Gastrocnemius medialis (tissue), 4 donors: ENCODE measurements at regions not wholly inside any gene's neighbourhood (a gene's known extent, or its start where the extent isn't known, plus 50 kb on each side); places are given as distances from the start of the nearest gene placed in this dataset.

ENCODE experiments used
- ATAC-seq, 2 donors: fragments of 150-250 bp; one replicate each; pipeline ENCODE4 v1.9.1; 2016
- DNase-seq, 2 donors: peaks; one replicate each; pipeline ENCODE4 v3.0.0-alpha.2; 2019
- H3K27ac ChIP-seq, 4 donors: fragments of 200-600 bp; sonication (generic); 1 replicate in 1 of 4; 2 replicates in 3 of 4; pipeline ENCODE4 v1.5.1; 2016 to 2018; ENCODE audit warnings: mild to moderate bottlenecking in 2 of 4, moderate library complexity in 1 of 4
- H3K27me3 ChIP-seq, 3 donors: fragments of 200-600 bp; sonication (generic) in 2 of 3; 1 replicate in 1 of 3; 2 replicates in 2 of 3; pipeline versions ENCODE4 v1.5.1 to v1.6.0; 2016 to 2019; ENCODE audit warnings: mild to moderate bottlenecking in 1 of 3, moderate library complexity in 1 of 3
- H3K36me3 ChIP-seq, 2 donors: fragments of 200-600 bp; sonication (generic) in 1 of 2; one replicate each; pipeline ENCODE4 v1.5.1; 2017 to 2018
- H3K4me1 ChIP-seq, 2 donors: fragments of 200-600 bp; sonication (generic) in 1 of 2; one replicate each; pipeline ENCODE4 v1.5.1; 2016 to 2017; ENCODE audit warnings: mild to moderate bottlenecking in 2 of 2
- H3K4me3 ChIP-seq, 4 donors: fragments of 200-600 bp; sonication (generic) in 3 of 4; 1 replicate in 1 of 4; 2 replicates in 3 of 4; pipeline ENCODE4 v1.5.1; 2016 to 2019; ENCODE audit warnings: mild to moderate bottlenecking in 2 of 4
- H3K9me3 ChIP-seq, 3 donors: fragments of 200-600 bp; sonication (generic) in 2 of 3; 1 replicate in 1 of 3; 2 replicates in 2 of 3; pipeline ENCODE4 v1.5.1; 2016 to 2019
- CTCF ChIP-seq, 5 experiments: fragments of 450-650 bp in 3 of 5; fragments of 200-600 bp in 2 of 5; sonication (generic) in 2 of 5; IDR thresholded peaks in 4 of 5; conservative IDR thresholded peaks in 1 of 5; 1 replicate in 4 of 5; 2 replicates in 1 of 5; pipeline ENCODE4 v1.5.1; 2016 to 2019; ENCODE audit warnings: antibody characterized with exemption in 5 of 5, mild to moderate bottlenecking in 3 of 5, moderate library complexity in 3 of 5
- POLR2A ChIP-seq, 2 donors: fragments of 450-650 bp; IDR thresholded peaks; one replicate each; pipeline ENCODE4 v1.6.1; 2017; ENCODE audit warnings: antibody characterized with exemption in 2 of 2, mild to moderate bottlenecking in 2 of 2, moderate library complexity in 2 of 2
- in situ Hi-C, 4 donors: fragments of 200-750 bp; cut with MboI; loops; one replicate each; pipeline versions ENCODE4 v1.15.0 to v1.8.0; 2017; ENCODE audit warnings: low sequenced_read_pairs in 4 of 4
- intact Hi-C: fragments of 100-400 bp; cut with DNase I; formaldehyde crosslinking; loops from one replicate; pipeline ENCODE4 v1.15.1; 2023; ENCODE audit warnings: low total_unique reads

- Histone ChIP-seq H3K36me3 (no peaks in the 10 kb centered on the region), H3K4me3 (no peak overlapping the region), H3K9me3 (no peaks in the 10 kb centered on the region), H3K27ac (no peak overlapping the region), H3K4me1 (no peaks in the 10 kb centered on the region), H3K27me3 (no peaks in the 10 kb centered on the region)
- in situ Hi-C loops (no loop called here), intact Hi-C loops (no loop called here)
- ATAC-seq = no peak
- TF ChIP-seq POLR2A (IDR thresholded peaks at IDR 0.05) = no peak
- TF ChIP-seq CTCF (IDR thresholded peaks at IDR 0.05 in 4 of 5, conservative IDR thresholded peaks at IDR 0.05 in 1 of 5) = no peak
- DNase-seq = no peak
Observed at GRCh38 chr18:14919666-14920065, 171.7 kb downstream of the ANKRD30B start.

GRCh38 chr18:14921031-14921430 lies 173.1 kb downstream of the ANKRD30B start:
- H3K9me3 ChIP-seq = no peaks in the 10 kb centered on the region
- no peak overlapping the region for H3K4me3 ChIP-seq
- in situ Hi-C loops (no loop called here), intact Hi-C loops (no loop called here)
- ATAC-seq (no peak), DNase-seq (no peak)
- H3K27me3 ChIP-seq = no peaks in the 10 kb centered on the region
- H3K27ac ChIP-seq = no peak overlapping the region
- H3K4me1 ChIP-seq = no peaks in the 10 kb centered on the region
- TF ChIP-seq CTCF (IDR thresholded peaks at IDR 0.05 in 4 of 5, conservative IDR thresholded peaks at IDR 0.05 in 1 of 5) (no peak), POLR2A (IDR thresholded peaks at IDR 0.05) (no peak)
- H3K36me3 ChIP-seq = no peaks in the 10 kb centered on the region

GRCh38 chr18:14921547-14921946 lies 173.6 kb downstream of the ANKRD30B start:
- no peak overlapping the region for H3K27ac ChIP-seq
- intact Hi-C loops (no loop called here), in situ Hi-C loops (no loop called here)
- H3K27me3 ChIP-seq = no peaks in the 10 kb centered on the region
- no peak for ATAC-seq
- DNase-seq = no peak
- no peak overlapping the region for H3K4me3 ChIP-seq
- H3K4me1 ChIP-seq = no peaks in the 10 kb centered on the region
- TF ChIP-seq CTCF (IDR thresholded peaks at IDR 0.05 in 4 of 5, conservative IDR thresholded peaks at IDR 0.05 in 1 of 5) (no peak), POLR2A (IDR thresholded peaks at IDR 0.05) (no peak)
- no peaks in the 10 kb centered on the region for H3K36me3 ChIP-seq
- H3K9me3 ChIP-seq = no peaks in the 10 kb centered on the region

- H3K27me3 ChIP-seq = no peaks in the 10 kb centered on the region
- H3K36me3 ChIP-seq = no peaks in the 10 kb centered on the region
- in situ Hi-C loops (no loop called here), intact Hi-C loops (no loop called here)
- no peaks in the 10 kb centered on the region for H3K4me1 ChIP-seq
- H3K27ac ChIP-seq = no peak overlapping the region
- ATAC-seq (no peak), DNase-seq (no peak)
- no peak overlapping the region for H3K4me3 ChIP-seq
- no peaks in the 10 kb centered on the region for H3K9me3 ChIP-seq
- TF ChIP-seq POLR2A (IDR thresholded peaks at IDR 0.05) (no peak), CTCF (IDR thresholded peaks at IDR 0.05 in 4 of 5, conservative IDR thresholded peaks at IDR 0.05 in 1 of 5) (no peak)
Observed at GRCh38 chr18:14922031-14922430, 174.1 kb downstream of the ANKRD30B start.

GRCh38 chr18:14922965-14923565 lies 175.1 kb downstream of the ANKRD30B start:
- Histone ChIP-seq H3K27ac (no peak overlapping the region), H3K9me3 (no peaks in the 10 kb centered on the region), H3K4me3 (no peak overlapping the region), H3K4me1 (no peaks in the 10 kb centered on the region), H3K27me3 (no peaks in the 10 kb centered on the region), H3K36me3 (no peaks in the 10 kb centered on the region)
- TF ChIP-seq CTCF (IDR thresholded peaks at IDR 0.05 in 4 of 5, conservative IDR thresholded peaks at IDR 0.05 in 1 of 5) = no peak
- no peak for TF ChIP-seq POLR2A (IDR thresholded peaks at IDR 0.05)
- DNase-seq (no peak), ATAC-seq (no peak)
- in situ Hi-C loops = no loop called here
- intact Hi-C loops = no loop called here
